ENCODE measurements at regions not wholly inside any gene's neighbourhood (a gene's known extent, or its start where the extent isn't known, plus 50 kb on each side); places are given as distances from the start of the nearest gene placed in this dataset.
"Not testable (repeated sequence)": the region's sequence is repeated elsewhere in the genome, so short reads cannot be mapped to it uniquely, and the experiment has no call there.

- no peak for DNase-seq (ENCODE audit: low read depth, low spot score)
Measured at GRCh38 chr13:39803156-39803555, 147.7 kb downstream of the COG6 start.

- no peak for DNase-seq (ENCODE audit: low read depth, low spot score)
Measured at GRCh38 chr13:39803851-39804250, 148.4 kb downstream of the COG6 start.

GRCh38 chr13:39804332-39805210 lies 149.1 kb downstream of the COG6 start:
- no peak for DNase-seq (ENCODE audit: low read depth, low spot score)

- DNase-seq (ENCODE audit: low read depth, low spot score) = no peak
Measured at GRCh38 chr13:39809466-39809865, 154.0 kb downstream of the COG6 start.

- no peak for DNase-seq (ENCODE audit: low read depth, low spot score)
Measured at GRCh38 chr13:39810091-39810877, 154.8 kb downstream of the COG6 start.

- no peak for DNase-seq (ENCODE audit: low read depth, low spot score)
Measured at GRCh38 chr13:39811051-39811450, 155.6 kb downstream of the COG6 start.

GRCh38 chr13:39811696-39812095 lies 156.2 kb downstream of the COG6 start:
- no peak for DNase-seq (ENCODE audit: low read depth, low spot score)

GRCh38 chr13:39815345-39816111 lies 160.1 kb downstream of the COG6 start:
- no peak for DNase-seq (ENCODE audit: low read depth, low spot score)

- no peak for DNase-seq (ENCODE audit: low read depth, low spot score)
Measured at GRCh38 chr13:39816936-39817335, 161.5 kb downstream of the COG6 start.

GRCh38 chr13:39818953-39819352 lies 163.5 kb downstream of the COG6 start:
- DNase-seq (ENCODE audit: low read depth, low spot score) = no peak

- DNase-seq (ENCODE audit: low read depth, low spot score) = no peak
Measured at GRCh38 chr13:39820606-39821005, 165.1 kb downstream of the COG6 start.

- no peak for DNase-seq (ENCODE audit: low read depth, low spot score)
Measured at GRCh38 chr13:39821977-39822376, 166.5 kb downstream of the COG6 start.

- no peak for DNase-seq (ENCODE audit: low read depth, low spot score)
Measured at GRCh38 chr13:39822437-39822836, 167.0 kb downstream of the COG6 start.

GRCh38 chr13:39823063-39823713 lies 167.7 kb downstream of the COG6 start:
- DNase-seq (ENCODE audit: low read depth, low spot score) = no peak

GRCh38 chr13:39825886-39826285 lies 170.4 kb downstream of the COG6 start:
- no peak for DNase-seq (ENCODE audit: low read depth, low spot score)

GRCh38 chr13:39835253-39835652 lies 179.8 kb downstream of the COG6 start:
- DNase-seq (ENCODE audit: low read depth, low spot score) = no peak

- no peak for DNase-seq (ENCODE audit: low read depth, low spot score)
Measured at GRCh38 chr13:39836038-39836437, 180.6 kb downstream of the COG6 start.

- not testable (repeated sequence) for DNase-seq (ENCODE audit: low read depth, low spot score)
Measured at GRCh38 chr13:39837866-39838265, 182.4 kb downstream of the COG6 start.

- DNase-seq (ENCODE audit: low read depth, low spot score) = no peak
Measured at GRCh38 chr13:39840201-39840600, 184.7 kb downstream of the COG6 start.

GRCh38 chr13:39847336-39847735 lies 191.9 kb downstream of the COG6 start:
- DNase-seq (ENCODE audit: low read depth, low spot score) = no peak

- no peak for DNase-seq (ENCODE audit: low read depth, low spot score)
Measured at GRCh38 chr13:39855236-39855635, 199.8 kb downstream of the COG6 start.

- DNase-seq (ENCODE audit: low read depth, low spot score) = no peak
Measured at GRCh38 chr13:39856714-39857113, 201.3 kb downstream of the COG6 start.
